ENCODE measurements at regions not wholly inside any gene's neighbourhood (a gene's known extent, or its start where the extent isn't known, plus 50 kb on each side); places are given as distances from the start of the nearest gene placed in this dataset.

DNA sequence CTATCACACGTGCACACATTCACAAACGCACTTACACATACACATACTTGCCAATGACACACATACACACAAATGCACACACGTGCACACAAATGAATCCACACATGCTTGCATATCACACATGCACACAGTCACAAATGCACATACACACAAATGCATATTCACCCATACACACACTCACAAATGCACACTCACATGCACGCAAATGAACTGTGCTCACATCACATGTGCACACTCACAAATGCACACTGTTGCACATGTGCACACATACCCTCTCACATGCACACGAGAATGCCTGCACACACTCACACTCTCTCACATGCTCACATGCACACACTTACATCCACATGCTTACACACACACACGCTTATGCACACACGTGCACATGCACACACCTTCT, 368.1 kb downstream of the EIPR1 start:
- H3K4me3 ChIP-seq (ENCODE audit: low read length), result no peak overlapping the region
- H3K36me3 ChIP-seq (ENCODE audit: control insufficient read depth, low read length), result no peaks in the 10 kb centered on the region
- no peak overlapping the region for H3K4me2 ChIP-seq (ENCODE audit: low read length)
- H3K4me1 ChIP-seq (ENCODE audit: control insufficient read depth, low read length), result no peaks in the 10 kb centered on the region
- TF ChIP-seq, protein P1, sequence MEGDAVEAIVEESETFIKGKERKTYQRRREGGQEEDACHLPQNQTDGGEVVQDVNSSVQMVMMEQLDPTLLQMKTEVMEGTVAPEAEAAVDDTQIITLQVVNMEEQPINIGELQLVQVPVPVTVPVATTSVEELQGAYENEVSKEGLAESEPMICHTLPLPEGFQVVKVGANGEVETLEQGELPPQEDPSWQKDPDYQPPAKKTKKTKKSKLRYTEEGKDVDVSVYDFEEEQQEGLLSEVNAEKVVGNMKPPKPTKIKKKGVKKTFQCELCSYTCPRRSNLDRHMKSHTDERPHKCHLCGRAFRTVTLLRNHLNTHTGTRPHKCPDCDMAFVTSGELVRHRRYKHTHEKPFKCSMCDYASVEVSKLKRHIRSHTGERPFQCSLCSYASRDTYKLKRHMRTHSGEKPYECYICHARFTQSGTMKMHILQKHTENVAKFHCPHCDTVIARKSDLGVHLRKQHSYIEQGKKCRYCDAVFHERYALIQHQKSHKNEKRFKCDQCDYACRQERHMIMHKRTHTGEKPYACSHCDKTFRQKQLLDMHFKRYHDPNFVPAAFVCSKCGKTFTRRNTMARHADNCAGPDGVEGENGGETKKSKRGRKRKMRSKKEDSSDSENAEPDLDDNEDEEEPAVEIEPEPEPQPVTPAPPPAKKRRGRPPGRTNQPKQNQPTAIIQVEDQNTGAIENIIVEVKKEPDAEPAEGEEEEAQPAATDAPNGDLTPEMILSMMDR (IDR thresholded peaks at IDR 0.05; ENCODE audit: low read depth, low read length, poor library complexity, severe bottlenecking), result no peak
- TF ChIP-seq EZH2phosphoT487 (IDR thresholded peaks at IDR 0.05; ENCODE audit: borderline replicate concordance, low read length), result no peak
- no peaks in the 10 kb centered on the region for H3K27me3 ChIP-seq (ENCODE audit: control insufficient read depth, low read length)
- H3K79me2 ChIP-seq (ENCODE audit: control insufficient read depth, low read length), result no peaks in the 10 kb centered on the region
- no peaks in the 10 kb centered on the region for H3K9me3 ChIP-seq (ENCODE audit: control insufficient read depth, insufficient read depth, low read length)
- no peak overlapping the region for H3K27ac ChIP-seq (ENCODE audit: low read depth, low read length)
- H4K20me1 ChIP-seq (ENCODE audit: control insufficient read depth, insufficient read depth, low read depth, low read length), result no peaks in the 10 kb centered on the region
- no peaks in the 10 kb centered on the region for H3F3A ChIP-seq (ENCODE audit: control insufficient read depth, insufficient read depth)
- no peaks in the 10 kb centered on the region for H3K9me2 ChIP-seq (replicated peaks; ENCODE audit: control insufficient read depth, low read length)

DNA sequence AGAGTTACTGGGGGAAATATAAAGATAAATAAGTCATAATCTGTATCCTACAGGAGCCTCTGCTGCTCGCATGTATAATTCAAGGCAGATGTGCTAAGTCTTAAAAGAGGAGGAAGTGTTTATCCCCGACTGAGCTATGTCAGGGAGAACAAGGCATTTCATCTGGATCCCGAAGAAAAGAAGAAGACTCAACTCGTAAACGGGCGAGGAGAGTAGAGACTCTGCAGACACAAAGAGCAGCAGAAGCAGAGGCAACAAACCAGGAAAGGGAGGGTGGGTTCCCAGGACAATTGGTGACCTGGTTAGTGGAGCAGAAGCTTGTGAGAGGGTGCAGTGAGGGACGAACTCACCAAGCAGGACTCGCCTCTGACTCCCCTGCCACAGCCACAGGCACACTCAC, 368.6 kb downstream of the EIPR1 start:
- TF ChIP-seq, protein P1 (IDR thresholded peaks at IDR 0.05; ENCODE audit: low read depth, low read length, poor library complexity, severe bottlenecking), result no peak
- no peak for TF ChIP-seq EZH2phosphoT487 (IDR thresholded peaks at IDR 0.05; ENCODE audit: borderline replicate concordance, low read length)
- Histone ChIP-seq H3K36me3 (ENCODE audit: control insufficient read depth, low read length) (no peaks in the 10 kb centered on the region), H3F3A (ENCODE audit: control insufficient read depth, insufficient read depth) (no peaks in the 10 kb centered on the region), H4K20me1 (ENCODE audit: control insufficient read depth, insufficient read depth, low read depth, low read length) (no peaks in the 10 kb centered on the region), H3K27ac (ENCODE audit: low read depth, low read length) (no peak overlapping the region), H3K79me2 (ENCODE audit: control insufficient read depth, low read length) (no peaks in the 10 kb centered on the region), H3K4me2 (ENCODE audit: low read length) (no peak overlapping the region), H3K4me3 (ENCODE audit: low read length) (no peak overlapping the region), H3K27me3 (ENCODE audit: control insufficient read depth, low read length) (no peaks in the 10 kb centered on the region), H3K9me2 (replicated peaks; ENCODE audit: control insufficient read depth, low read length) (no peaks in the 10 kb centered on the region), H3K9me3 (ENCODE audit: control insufficient read depth, insufficient read depth, low read length) (no peaks in the 10 kb centered on the region), H3K4me1 (ENCODE audit: control insufficient read depth, low read length) (no peaks in the 10 kb centered on the region)

DNA sequence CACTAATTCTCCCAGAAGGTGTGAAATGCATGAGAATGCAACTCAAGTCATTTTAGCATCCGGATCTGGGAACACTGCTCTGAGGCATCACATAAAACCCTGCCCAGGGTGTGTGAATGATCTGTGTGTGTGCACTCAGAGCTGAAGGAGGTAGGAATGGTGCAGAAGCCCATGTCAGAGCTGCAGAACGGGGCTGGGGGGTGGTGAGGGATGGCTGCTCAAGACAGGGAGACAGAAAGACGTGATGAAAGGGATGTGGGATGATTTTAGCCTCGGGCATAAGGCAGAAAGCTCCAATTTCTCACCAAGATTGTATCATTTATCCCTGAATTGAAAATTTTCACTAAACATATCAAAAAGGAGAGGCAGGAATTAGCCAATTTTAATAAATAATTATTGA, 369.1 kb downstream of the EIPR1 start:
- no peaks in the 10 kb centered on the region for H3K9me3 ChIP-seq (ENCODE audit: control insufficient read depth, insufficient read depth, low read length)
- H3F3A ChIP-seq (ENCODE audit: control insufficient read depth, insufficient read depth), result no peaks in the 10 kb centered on the region
- H3K4me2 ChIP-seq (ENCODE audit: low read length), result no peak overlapping the region
- H3K27ac ChIP-seq (ENCODE audit: low read depth, low read length), result no peak overlapping the region
- no peaks in the 10 kb centered on the region for H3K9me2 ChIP-seq (replicated peaks; ENCODE audit: control insufficient read depth, low read length)
- no peaks in the 10 kb centered on the region for H3K79me2 ChIP-seq (ENCODE audit: control insufficient read depth, low read length)
- TF ChIP-seq EZH2phosphoT487 (IDR thresholded peaks at IDR 0.05; ENCODE audit: borderline replicate concordance, low read length), result no peak
- TF ChIP-seq, protein P1 (IDR thresholded peaks at IDR 0.05; ENCODE audit: low read depth, low read length, poor library complexity, severe bottlenecking), result no peak
- H4K20me1 ChIP-seq (ENCODE audit: control insufficient read depth, insufficient read depth, low read depth, low read length), result no peaks in the 10 kb centered on the region
- no peaks in the 10 kb centered on the region for H3K36me3 ChIP-seq (ENCODE audit: control insufficient read depth, low read length)
- no peak overlapping the region for H3K4me3 ChIP-seq (ENCODE audit: low read length)
- no peaks in the 10 kb centered on the region for H3K27me3 ChIP-seq (ENCODE audit: control insufficient read depth, low read length)
- H3K4me1 ChIP-seq (ENCODE audit: control insufficient read depth, low read length), result no peaks in the 10 kb centered on the region

DNA sequence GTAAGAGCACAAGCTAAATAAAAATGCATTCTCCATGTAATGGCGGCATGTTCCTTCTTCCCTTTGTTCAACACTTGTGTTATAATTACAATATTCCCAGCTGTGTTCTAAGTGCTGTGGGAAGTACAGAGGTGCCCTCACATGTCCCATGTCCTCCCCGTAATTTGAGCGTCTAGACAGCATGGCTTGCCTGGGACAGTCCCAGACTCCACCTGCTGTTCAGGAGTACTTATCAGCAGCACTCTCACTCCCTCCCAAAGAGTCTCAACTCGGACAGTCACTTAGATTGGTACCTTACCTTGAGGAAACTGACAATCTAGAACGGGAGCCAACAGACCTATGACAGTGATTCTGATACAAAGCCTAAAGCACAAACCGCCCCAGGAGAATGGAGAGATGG, 370.5 kb downstream of the EIPR1 start:
- Histone ChIP-seq H3K27me3 (ENCODE audit: control insufficient read depth, low read length) (no peaks in the 10 kb centered on the region), H3K9me2 (replicated peaks; ENCODE audit: control insufficient read depth, low read length) (no peaks in the 10 kb centered on the region), H4K20me1 (ENCODE audit: control insufficient read depth, insufficient read depth, low read depth, low read length) (no peaks in the 10 kb centered on the region), H3K36me3 (ENCODE audit: control insufficient read depth, low read length) (no peaks in the 10 kb centered on the region), H3K27ac (ENCODE audit: low read depth, low read length) (no peak overlapping the region), H3F3A (ENCODE audit: control insufficient read depth, insufficient read depth) (no peaks in the 10 kb centered on the region), H3K9me3 (ENCODE audit: control insufficient read depth, insufficient read depth, low read length) (no peaks in the 10 kb centered on the region), H3K4me1 (ENCODE audit: control insufficient read depth, low read length) (no peaks in the 10 kb centered on the region), H3K79me2 (ENCODE audit: control insufficient read depth, low read length) (no peaks in the 10 kb centered on the region), H3K4me3 (ENCODE audit: low read length) (no peak overlapping the region), H3K4me2 (ENCODE audit: low read length) (no peak overlapping the region)
- TF ChIP-seq EZH2phosphoT487 (IDR thresholded peaks at IDR 0.05; ENCODE audit: borderline replicate concordance, low read length), result no peak
- TF ChIP-seq, protein P1 (IDR thresholded peaks at IDR 0.05; ENCODE audit: low read depth, low read length, poor library complexity, severe bottlenecking), result no peak

Measured in DOHH2 (cell line).